ENCODE measurements at regions not wholly inside any gene's neighbourhood (a gene's known extent, or its start where the extent isn't known, plus 50 kb on each side); places are given as distances from the start of the nearest gene placed in this dataset.

- TF ChIP-seq, protein P1, sequence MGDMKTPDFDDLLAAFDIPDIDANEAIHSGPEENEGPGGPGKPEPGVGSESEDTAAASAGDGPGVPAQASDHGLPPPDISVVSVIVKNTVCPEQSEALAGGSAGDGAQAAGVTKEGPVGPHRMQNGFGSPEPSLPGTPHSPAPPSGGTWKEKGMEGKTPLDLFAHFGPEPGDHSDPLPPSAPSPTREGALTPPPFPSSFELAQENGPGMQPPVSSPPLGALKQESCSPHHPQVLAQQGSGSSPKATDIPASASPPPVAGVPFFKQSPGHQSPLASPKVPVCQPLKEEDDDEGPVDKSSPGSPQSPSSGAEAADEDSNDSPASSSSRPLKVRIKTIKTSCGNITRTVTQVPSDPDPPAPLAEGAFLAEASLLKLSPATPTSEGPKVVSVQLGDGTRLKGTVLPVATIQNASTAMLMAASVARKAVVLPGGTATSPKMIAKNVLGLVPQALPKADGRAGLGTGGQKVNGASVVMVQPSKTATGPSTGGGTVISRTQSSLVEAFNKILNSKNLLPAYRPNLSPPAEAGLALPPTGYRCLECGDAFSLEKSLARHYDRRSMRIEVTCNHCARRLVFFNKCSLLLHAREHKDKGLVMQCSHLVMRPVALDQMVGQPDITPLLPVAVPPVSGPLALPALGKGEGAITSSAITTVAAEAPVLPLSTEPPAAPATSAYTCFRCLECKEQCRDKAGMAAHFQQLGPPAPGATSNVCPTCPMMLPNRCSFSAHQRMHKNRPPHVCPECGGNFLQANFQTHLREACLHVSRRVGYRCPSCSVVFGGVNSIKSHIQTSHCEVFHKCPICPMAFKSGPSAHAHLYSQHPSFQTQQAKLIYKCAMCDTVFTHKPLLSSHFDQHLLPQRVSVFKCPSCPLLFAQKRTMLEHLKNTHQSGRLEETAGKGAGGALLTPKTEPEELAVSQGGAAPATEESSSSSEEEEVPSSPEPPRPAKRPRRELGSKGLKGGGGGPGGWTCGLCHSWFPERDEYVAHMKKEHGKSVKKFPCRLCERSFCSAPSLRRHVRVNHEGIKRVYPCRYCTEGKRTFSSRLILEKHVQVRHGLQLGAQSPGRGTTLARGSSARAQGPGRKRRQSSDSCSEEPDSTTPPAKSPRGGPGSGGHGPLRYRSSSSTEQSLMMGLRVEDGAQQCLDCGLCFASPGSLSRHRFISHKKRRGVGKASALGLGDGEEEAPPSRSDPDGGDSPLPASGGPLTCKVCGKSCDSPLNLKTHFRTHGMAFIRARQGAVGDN (CRISPR knock-in tag; IDR thresholded peaks at IDR 0.05) = no peak
- TF ChIP-seq NFE2L1 (CRISPR knock-in tag; IDR thresholded peaks at IDR 0.05; ENCODE audit: borderline replicate concordance) (no peak), ZNF580 (CRISPR knock-in tag; IDR thresholded peaks at IDR 0.05; ENCODE audit: borderline replicate concordance, low read depth) (no peak)
- TF ChIP-seq, protein P2, sequence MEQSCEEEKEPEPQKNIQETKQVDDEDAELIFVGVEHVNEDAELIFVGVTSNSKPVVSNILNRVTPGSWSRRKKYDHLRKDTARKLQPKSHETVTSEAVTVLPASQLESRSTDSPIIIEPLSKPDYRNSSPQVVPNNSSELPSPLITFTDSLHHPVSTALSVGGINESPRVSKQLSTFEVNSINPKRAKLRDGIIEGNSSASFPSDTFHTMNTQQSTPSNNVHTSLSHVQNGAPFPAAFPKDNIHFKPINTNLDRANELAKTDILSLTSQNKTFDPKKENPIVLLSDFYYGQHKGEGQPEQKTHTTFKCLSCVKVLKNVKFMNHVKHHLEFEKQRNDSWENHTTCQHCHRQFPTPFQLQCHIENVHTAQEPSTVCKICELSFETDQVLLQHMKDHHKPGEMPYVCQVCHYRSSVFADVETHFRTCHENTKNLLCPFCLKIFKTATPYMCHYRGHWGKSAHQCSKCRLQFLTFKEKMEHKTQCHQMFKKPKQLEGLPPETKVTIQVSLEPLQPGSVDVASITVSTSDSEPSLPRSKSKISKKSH (CRISPR knock-in tag; IDR thresholded peaks at IDR 0.05; ENCODE audit: borderline replicate concordance) = no peak
These were observed 173.4 kb upstream of the JADE1 start (continued) for GRCh38 chr4:128635955-128636560.

Measured in HepG2 (cell line).